K562 (cell line): ENCODE measurements at regions not wholly inside any gene's neighbourhood (a gene's known extent, or its start where the extent isn't known, plus 50 kb on each side); places are given as distances from the start of the nearest gene placed in this dataset.

ENCODE experiments used
- CTCF ChIP-seq, 3 experiments: IDR thresholded peaks in 2 of 3; conservative IDR thresholded peaks in 1 of 3; 2 replicates each; pipeline ENCODE4 v1.5.1; 2011 to 2012; ENCODE audit warnings: low read length in 3 of 3, mild to moderate bottlenecking in 3 of 3, control low read depth in 2 of 3, improper control_type of control experiment in 1 of 3, inconsistent platforms in 1 of 3, low read depth in 1 of 3, mixed read lengths in 1 of 3, moderate library complexity in 1 of 3; ENCODE audit not compliant: insufficient read depth in 2 of 3
- MAFK ChIP-seq: IDR thresholded peaks from 2 replicates; pipeline ENCODE4 v1.6.1; 2011; ENCODE audit warnings: low read length, improper control_type of control experiment
- PML ChIP-seq: IDR thresholded peaks from 2 replicates; pipeline ENCODE4 v1.6.1; 2012; ENCODE audit warnings: low read length, inconsistent platforms

- TF ChIP-seq CTCF (IDR thresholded peaks at IDR 0.05 in 2 of 3, conservative IDR thresholded peaks at IDR 0.05 in 1 of 3; ENCODE audit: insufficient read depth in 2 of 3, low read depth in 1 of 3, low read length in 3 of 3) (no peak), MAFK (no peak), PML (no peak)
Observed at GRCh38 chr20:6426287-6426891, 303.6 kb upstream of the FERMT1 start.
